K562 (cell line): ENCODE measurements at regions not wholly inside any gene's neighbourhood (a gene's known extent, or its start where the extent isn't known, plus 50 kb on each side); places are given as distances from the start of the nearest gene placed in this dataset.

Experiments
- ATAC-seq: fragments of 200-7000 bp; cut with Tn5 transposase; 3 replicates; pipeline ENCODE4 v1.9.1; 2020; ENCODE audit warnings: moderate library complexity
- BruUV-seq: library from RNA; stranded (reverse); fragments of 400-500 nt; replicated peaks from 2 replicates; lab custom pipeline; 2021; lab: Mats Ljungman, UMichigan
- CTCF ChIA-PET: fragments of 300-600 bp; formaldehyde crosslinking; extraction: SDS; loops from one replicate; lab custom pipeline; 2021; ENCODE audit warnings: low intra/inter-chr PET ratio; lab: Yijun Ruan, JAX
- POLR2A ChIA-PET: fragments of 300-600, 350-650 bp; sonication (Branson Sonifier 250); formaldehyde crosslinking; extraction: SDS; loops from one replicate; lab custom pipeline; 2021; ENCODE audit warnings: antibody characterized with exemption, inconsistent platforms; lab: Yijun Ruan, JAX
- DNase-seq, 4 experiments: peaks; one replicate each; pipeline versions ENCODE4 v3.0.0 to v3.0.0-alpha.2; 2011 to 2018; ENCODE audit warnings: low spot score in 3 of 4, mixed read lengths in 3 of 4; ENCODE audit errors: extremely low read depth in 1 of 4
- FAIRE-seq: peaks from 2 replicates; lab custom pipeline; 2011; peaks lifted over from hg19 to GRCh38; lab: Jason Lieb, UNC
- H2AFZ ChIP-seq: 2 replicates; pipeline ENCODE4 v1.6.0; 2011; ENCODE audit warnings: low read depth, low read length, control low read depth, inconsistent platforms
- H3K27ac ChIP-seq: fragments of 200-600 bp; 3 replicates; pipeline ENCODE4 v1.8.0; 2011; ENCODE audit warnings: low read depth, mild to moderate bottlenecking, control low read depth, inconsistent platforms, low read length, moderate library complexity, mixed read lengths; ENCODE audit errors: extremely low read depth
- H3K27me3 ChIP-seq, 2 experiments: fragments of 300-600 bp in 1 of 2; 2 replicates in 1 of 2; 3 replicates in 1 of 2; pipeline versions ENCODE4 v1.6.0 to v1.8.0; 2011; ENCODE audit warnings: inconsistent platforms in 2 of 2, low read length in 2 of 2, mild to moderate bottlenecking in 1 of 2, mixed read lengths in 1 of 2, moderate library complexity in 1 of 2; ENCODE audit not compliant: control insufficient read depth in 2 of 2, insufficient read depth in 2 of 2
- H3K36me3 ChIP-seq: fragments of 300-600 bp; 3 replicates; pipeline ENCODE4 v1.8.0; 2011; ENCODE audit warnings: mild to moderate bottlenecking, low read length, inconsistent platforms; ENCODE audit not compliant: control insufficient read depth, insufficient read depth
- H3K4me1 ChIP-seq, 2 experiments: fragments of 200-600 bp in 1 of 2; replicated peaks in 1 of 2; 2 replicates in 1 of 2; 3 replicates in 1 of 2; pipeline versions ENCODE4 v1.5.1 to v1.8.0; 2011; ENCODE audit warnings: inconsistent platforms in 2 of 2, low read length in 2 of 2, mild to moderate bottlenecking in 1 of 2, mixed read lengths in 1 of 2, moderate library complexity in 1 of 2; ENCODE audit not compliant: control insufficient read depth in 2 of 2, insufficient read depth in 2 of 2
- H3K4me2 ChIP-seq: 2 replicates; pipeline ENCODE4 v1.6.1; 2011; ENCODE audit warnings: low read length, control low read depth, inconsistent platforms, mixed read lengths; ENCODE audit not compliant: insufficient read depth
- H3K4me3 ChIP-seq: fragments of 200-600 bp; sonication (generic), shearing (Covaris generic); 2 replicates; pipeline ENCODE4 v1.5.1; 2016; ENCODE audit warnings: control low read depth, inconsistent platforms
- H3K79me2 ChIP-seq: fragments of 200-600 bp; 3 replicates; pipeline ENCODE4 v1.8.0; 2011; ENCODE audit warnings: low read length, inconsistent platforms; ENCODE audit not compliant: control insufficient read depth, insufficient read depth
- H3K9ac ChIP-seq, 2 experiments: 2 replicates each; pipeline versions ENCODE4 v1.6.0 to v1.6.1; 2011; ENCODE audit warnings: low read depth in 2 of 2, low read length in 2 of 2, control low read depth in 1 of 2, inconsistent platforms in 1 of 2, mild to moderate bottlenecking in 1 of 2, mixed read lengths in 1 of 2; ENCODE audit not compliant: insufficient read depth in 1 of 2
- H3K9me1 ChIP-seq: one replicate; pipeline ENCODE4 v1.6.0; 2011; ENCODE audit warnings: inconsistent platforms, mild to moderate bottlenecking, low read length, moderate library complexity; ENCODE audit not compliant: control insufficient read depth, insufficient read depth
- H3K9me3 ChIP-seq: replicated peaks from 2 replicates; pipeline ENCODE4 v1.5.1; 2011; ENCODE audit warnings: low read depth, low read length, inconsistent platforms; ENCODE audit not compliant: control insufficient read depth, insufficient read depth
- H4K20me1 ChIP-seq: replicated peaks from 2 replicates; pipeline ENCODE4 v1.6.1; 2011; ENCODE audit warnings: low read length, inconsistent platforms, mixed read lengths; ENCODE audit not compliant: control insufficient read depth, insufficient read depth
- FOXJ3 ChIP-seq: sonication (generic); formaldehyde crosslinking; IDR thresholded peaks from 2 replicates; pipeline ENCODE4 v1.4.0; 2020; ENCODE audit warnings: mild to moderate bottlenecking, missing genetic modification reagents
- FOXP1 ChIP-seq: sonication (generic); formaldehyde crosslinking; IDR thresholded peaks from 2 replicates; pipeline ENCODE4 v1.8.0; 2022; ENCODE audit warnings: mild to moderate bottlenecking, missing genetic modification reagents
- HDAC6 ChIP-seq: IDR thresholded peaks from 2 replicates; pipeline ENCODE4 v1.6.1; 2012; ENCODE audit warnings: low read depth, mild to moderate bottlenecking, control low read depth, inconsistent platforms, low read length, moderate library complexity
- IFI16 ChIP-seq: fragments of 250-450 bp; sonication (Bioruptor Pico); IDR thresholded peaks from 2 replicates; pipeline ENCODE4 v2.1.2; 2022; ENCODE audit warnings: mild to moderate bottlenecking, inconsistent platforms
- MBD1 ChIP-seq: fragments of 250-450 bp; sonication (Bioruptor Pico); IDR thresholded peaks from 2 replicates; pipeline ENCODE4 v1.8.0; 2022; ENCODE audit warnings: inconsistent platforms
- POLR2H ChIP-seq: IDR thresholded peaks from 2 replicates; pipeline ENCODE4 v1.6.1; 2016; ENCODE audit warnings: missing genetic modification characterization, low read depth, mild to moderate bottlenecking, control low read depth, missing compliant biosample characterization, moderate library complexity
- TFE3 ChIP-seq: fragments of 450-650 bp; formaldehyde crosslinking; IDR thresholded peaks from 2 replicates; pipeline ENCODE4 v1.4.0; 2020; ENCODE audit warnings: mild to moderate bottlenecking, mixed read lengths
- ZBTB17 ChIP-seq: fragments of 450-650 bp; formaldehyde crosslinking; IDR thresholded peaks from 2 replicates; pipeline ENCODE4 v1.4.0; 2020; ENCODE audit warnings: mild to moderate bottlenecking
- ZNF449 ChIP-seq: fragments of 250-450 bp; sonication (Bioruptor Pico); IDR thresholded peaks from 2 replicates; pipeline ENCODE4 v1.8.0; 2022; ENCODE audit warnings: moderate library complexity, mild to moderate bottlenecking, inconsistent platforms
- ZNF551 ChIP-seq: fragments of 250-450 bp; sonication (Bioruptor Pico); IDR thresholded peaks from 2 replicates; pipeline ENCODE4 v1.5.0; 2021; ENCODE audit warnings: mild to moderate bottlenecking, moderate library complexity
- WGBS: fragments of 100-300 bp; shearing (Covaris generic); methylation state at CpG from one replicate; pipeline ENCODE4 v1.1.6; 2016; ENCODE audit warnings: low coverage, mixed read lengths; ENCODE audit not compliant: insufficient coverage; ENCODE audit errors: missing lambda C conversion rate; 5-methylcytosine and 5-hydroxymethylcytosine counted together
- in situ Hi-C: fragments of 300-500 bp; cut with MboI; formaldehyde crosslinking; loops from 4 replicates; pipeline ENCODE4 v1.15.0; 2018; ENCODE audit warnings: inconsistent platforms, mixed read lengths
- intact Hi-C: fragments of 100-400 bp; cut with micrococcal nuclease; formaldehyde crosslinking; loops from 2 replicates; pipeline ENCODE4 v1.14.2; 2022
- TF ChIP-seq, protein P1 (sequence below): sonication (generic); formaldehyde crosslinking; IDR thresholded peaks from 2 replicates; pipeline ENCODE4 v1.8.1; 2023; ENCODE audit warnings: mild to moderate bottlenecking, missing genetic modification reagents, moderate library complexity
- TF ChIP-seq, protein P2 (sequence below): sonication (generic); formaldehyde crosslinking; IDR thresholded peaks from 2 replicates; pipeline ENCODE4 v1.8.0; 2023; ENCODE audit warnings: mild to moderate bottlenecking, missing genetic modification reagents

DNA sequence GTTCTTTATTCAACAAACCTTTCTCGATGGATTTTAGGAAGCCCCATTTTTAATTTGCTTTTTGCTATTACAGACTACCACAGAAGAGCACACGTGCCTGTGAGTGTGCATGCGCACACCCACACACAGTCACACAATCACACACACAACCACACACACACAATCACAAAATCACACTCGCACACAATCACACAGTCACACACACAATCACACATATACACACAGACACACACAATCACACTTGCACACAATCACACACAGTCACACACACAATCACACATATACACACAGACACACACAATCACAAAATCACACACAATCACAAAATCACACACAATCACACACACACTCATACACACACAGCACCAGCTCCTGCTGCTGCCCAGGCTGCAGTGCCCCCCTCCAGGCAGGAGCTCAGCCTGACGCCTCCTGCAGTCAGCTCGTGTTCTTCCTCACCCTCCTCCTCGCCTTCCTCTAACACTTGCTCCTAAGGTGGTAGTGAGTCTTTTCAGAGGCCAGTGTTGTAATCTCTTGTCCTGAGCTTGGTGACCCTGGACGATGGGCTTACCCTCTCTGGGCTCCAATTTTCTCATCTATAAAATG, 125.0 kb upstream of the SOX1 start (continued):
- TF ChIP-seq, protein P1, sequence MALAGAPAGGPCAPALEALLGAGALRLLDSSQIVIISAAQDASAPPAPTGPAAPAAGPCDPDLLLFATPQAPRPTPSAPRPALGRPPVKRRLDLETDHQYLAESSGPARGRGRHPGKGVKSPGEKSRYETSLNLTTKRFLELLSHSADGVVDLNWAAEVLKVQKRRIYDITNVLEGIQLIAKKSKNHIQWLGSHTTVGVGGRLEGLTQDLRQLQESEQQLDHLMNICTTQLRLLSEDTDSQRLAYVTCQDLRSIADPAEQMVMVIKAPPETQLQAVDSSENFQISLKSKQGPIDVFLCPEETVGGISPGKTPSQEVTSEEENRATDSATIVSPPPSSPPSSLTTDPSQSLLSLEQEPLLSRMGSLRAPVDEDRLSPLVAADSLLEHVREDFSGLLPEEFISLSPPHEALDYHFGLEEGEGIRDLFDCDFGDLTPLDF (CRISPR knock-in tag): no peak
- no peak for TF ChIP-seq ZBTB17
- TF ChIP-seq IFI16 (CRISPR knock-in tag): no peak
- TF ChIP-seq ZNF449: no peak

GRCh38 chr13:111943229-111943795, 123.6 kb upstream of the SOX1 start:
- ChIA-PET CTCF (no interaction called here), POLR2A (interaction anchor here (0.6 kb wide), 1 partner anchor 315 kb away, joined by 3 read pairs; no protein-coding TSS in a partner anchor)
- DNase-seq (no peak), ATAC-seq (no peak), FAIRE-seq (no peak)
- H3K27ac ChIP-seq: no peak overlapping the region
- H3K36me3 ChIP-seq: no peaks in the 10 kb centered on the region
- H3K27me3 ChIP-seq: peaks cover 0 to 15% of the 10 kb centered on the region in 2 experiments; a peak in 2 of 5 replicates
- in situ Hi-C loops (no loop called here), intact Hi-C loops (no loop called here)
- H3K9me3 ChIP-seq: no peaks in the 10 kb centered on the region
- H3K4me3 ChIP-seq: no peak overlapping the region
- no peaks in the 10 kb centered on the region for H4K20me1 ChIP-seq
- H2AFZ ChIP-seq: no peak overlapping the region
- H3K4me2 ChIP-seq: no peak overlapping the region
- H3K9me1 ChIP-seq: no peaks in the 10 kb centered on the region
- H3K9ac ChIP-seq: no peak overlapping the region
- no peaks in the 10 kb centered on the region for H3K79me2 ChIP-seq
- no peaks in the 10 kb centered on the region for H3K4me1 ChIP-seq
- BruUV-seq: no TSS peak
- WGBS: 0% methylated on average over 9 of the region's 18 CpGs
- TF ChIP-seq, protein P2, sequence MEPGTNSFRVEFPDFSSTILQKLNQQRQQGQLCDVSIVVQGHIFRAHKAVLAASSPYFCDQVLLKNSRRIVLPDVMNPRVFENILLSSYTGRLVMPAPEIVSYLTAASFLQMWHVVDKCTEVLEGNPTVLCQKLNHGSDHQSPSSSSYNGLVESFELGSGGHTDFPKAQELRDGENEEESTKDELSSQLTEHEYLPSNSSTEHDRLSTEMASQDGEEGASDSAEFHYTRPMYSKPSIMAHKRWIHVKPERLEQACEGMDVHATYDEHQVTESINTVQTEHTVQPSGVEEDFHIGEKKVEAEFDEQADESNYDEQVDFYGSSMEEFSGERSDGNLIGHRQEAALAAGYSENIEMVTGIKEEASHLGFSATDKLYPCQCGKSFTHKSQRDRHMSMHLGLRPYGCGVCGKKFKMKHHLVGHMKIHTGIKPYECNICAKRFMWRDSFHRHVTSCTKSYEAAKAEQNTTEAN: no peak
- TF ChIP-seq FOXP1 (CRISPR knock-in tag): no peak
- no peak for TF ChIP-seq HDAC6
- no peak for TF ChIP-seq TFE3 (CRISPR knock-in tag)
- TF ChIP-seq POLR2H: no peak
- no peak for TF ChIP-seq FOXJ3
- TF ChIP-seq MBD1 (CRISPR knock-in tag): no peak
- no peak for TF ChIP-seq ZNF551 (CRISPR knock-in tag)
